ENCODE measurements at regions not wholly inside any gene's neighbourhood (a gene's known extent, or its start where the extent isn't known, plus 50 kb on each side); places are given as distances from the start of the nearest gene placed in this dataset.
"Not testable (repeated sequence)": the region's sequence is repeated elsewhere in the genome, so short reads cannot be mapped to it uniquely, and the experiment has no call there.

GRCh38 chr6:167217951-167218759 is 60.4 kb upstream of the GPR31 start:
- peaks cover 15% of the 10 kb centered on the region for H3K4me1 Mint-ChIP-seq (ENCODE audit: low read depth, unreplicated experiment)
- H3K36me3 Mint-ChIP-seq (ENCODE audit: unreplicated experiment); DNase-seq; H3K4me3 Mint-ChIP-seq (ENCODE audit: unreplicated experiment); H3K9me3 Mint-ChIP-seq (ENCODE audit: unreplicated experiment); H3K27me3 Mint-ChIP-seq (ENCODE audit: unreplicated experiment); H3K27ac Mint-ChIP-seq (ENCODE audit: unreplicated experiment): not testable (repeated sequence)
- peak; percentile 18 for TF ChIP-seq CTCF (IDR thresholded peaks at IDR 0.05; ENCODE audit: partially characterized antibody, unreplicated experiment)

GRCh38 chr6:167219079-167219478 is 61.3 kb upstream of the GPR31 start:
- H3K27ac Mint-ChIP-seq (ENCODE audit: unreplicated experiment); H3K4me3 Mint-ChIP-seq (ENCODE audit: unreplicated experiment); H3K27me3 Mint-ChIP-seq (ENCODE audit: unreplicated experiment); H3K9me3 Mint-ChIP-seq (ENCODE audit: unreplicated experiment); DNase-seq; H3K36me3 Mint-ChIP-seq (ENCODE audit: unreplicated experiment): not testable (repeated sequence)
- H3K4me1 Mint-ChIP-seq (ENCODE audit: low read depth, unreplicated experiment) = peaks cover 15% of the 10 kb centered on the region

GRCh38 chr6:167219967-167220512 is 62.3 kb upstream of the GPR31 start:
- DNase-seq = no peak
- no peak overlapping the region for H3K27ac Mint-ChIP-seq (ENCODE audit: unreplicated experiment)
- H3K4me1 Mint-ChIP-seq (ENCODE audit: low read depth, unreplicated experiment) = peaks cover 15% of the 10 kb centered on the region
- peaks cover 2% of the 10 kb centered on the region for H3K9me3 Mint-ChIP-seq (ENCODE audit: unreplicated experiment)
- no peak for TF ChIP-seq CTCF (IDR thresholded peaks at IDR 0.05; ENCODE audit: partially characterized antibody, unreplicated experiment)
- no peaks in the 10 kb centered on the region for H3K36me3 Mint-ChIP-seq (ENCODE audit: unreplicated experiment)
- H3K4me3 Mint-ChIP-seq (ENCODE audit: unreplicated experiment) = no peak overlapping the region
- peaks cover 4% of the 10 kb centered on the region for H3K27me3 Mint-ChIP-seq (ENCODE audit: unreplicated experiment)

GRCh38 chr6:167221400-167222201 is 63.8 kb upstream of the GPR31 start:
- H3K27me3 Mint-ChIP-seq (ENCODE audit: unreplicated experiment) = peaks cover 4% of the 10 kb centered on the region

GRCh38 chr6:167225566-167226382 is 65.3 kb upstream of the UNC93A start:
- not testable (repeated sequence) for DNase-seq; H3K27me3 Mint-ChIP-seq (ENCODE audit: unreplicated experiment); H3K27ac Mint-ChIP-seq (ENCODE audit: unreplicated experiment); H3K36me3 Mint-ChIP-seq (ENCODE audit: unreplicated experiment); H3K9me3 Mint-ChIP-seq (ENCODE audit: unreplicated experiment)
- Mint-ChIP-seq H3K4me1 (ENCODE audit: low read depth, unreplicated experiment) (peaks cover 23% of the 10 kb centered on the region), H3K4me3 (ENCODE audit: unreplicated experiment) (peak overlapping the region; percentile 28)

More at GRCh38 chr6:167221400-167222201, 63.8 kb upstream of the GPR31 start:
- peaks cover 2% of the 10 kb centered on the region for H3K9me3 Mint-ChIP-seq (ENCODE audit: unreplicated experiment)
- no peak overlapping the region for H3K27ac Mint-ChIP-seq (ENCODE audit: unreplicated experiment)
- no peak for TF ChIP-seq CTCF (IDR thresholded peaks at IDR 0.05; ENCODE audit: partially characterized antibody, unreplicated experiment)
- no peaks in the 10 kb centered on the region for H3K36me3 Mint-ChIP-seq (ENCODE audit: unreplicated experiment)
- DNase-seq = no peak
- no peak overlapping the region for H3K4me3 Mint-ChIP-seq (ENCODE audit: unreplicated experiment)
- H3K4me1 Mint-ChIP-seq (ENCODE audit: low read depth, unreplicated experiment) = peaks cover 15% of the 10 kb centered on the region
